ENCODE measurements at regions not wholly inside any gene's neighbourhood (a gene's known extent, or its start where the extent isn't known, plus 50 kb on each side); places are given as distances from the start of the nearest gene placed in this dataset.

- no peak for DNase-seq
- intact Hi-C loops (cut with DNase I), result no loop called here
- H3K36me3 ChIP-seq, result no peaks in the 10 kb centered on the region
- WGBS (ENCODE audit: insufficient coverage, low coverage, low lambda C conversion rate, missing lambda C conversion rate), result 48% methylated on average over 4 of the region's 4 CpGs
- H3K27ac ChIP-seq, result no peak overlapping the region
- TF ChIP-seq POLR2A (IDR thresholded peaks at IDR 0.05) (no peak), CTCF (IDR thresholded peaks at IDR 0.05) (no peak)
- H3K9me3 ChIP-seq, result no peaks in the 10 kb centered on the region
- H3K4me1 ChIP-seq, result no peaks in the 10 kb centered on the region
- no peak overlapping the region for H3K4me3 ChIP-seq
- no peak for ATAC-seq
- H3K27me3 ChIP-seq, result no peaks in the 10 kb centered on the region
These were observed 1428.7 kb downstream of the PCDH18 start for GRCh38 chr4:136103616-136104015.

GRCh38 chr4:136097676-136098075 is 1434.6 kb downstream of the PCDH18 start:
- H3K27me3 ChIP-seq, result no peaks in the 10 kb centered on the region
- intact Hi-C loops (cut with DNase I), result no loop called here
- H3K27ac ChIP-seq, result no peak overlapping the region
- no peaks in the 10 kb centered on the region for H3K9me3 ChIP-seq
- 51% methylated on average over 4 of the region's 4 CpGs for WGBS (ENCODE audit: insufficient coverage, low coverage, low lambda C conversion rate, missing lambda C conversion rate)
- DNase-seq (no peak), ATAC-seq (no peak)
- no peaks in the 10 kb centered on the region for H3K36me3 ChIP-seq
- TF ChIP-seq CTCF (IDR thresholded peaks at IDR 0.05) (no peak), POLR2A (IDR thresholded peaks at IDR 0.05) (no peak)
- no peaks in the 10 kb centered on the region for H3K4me1 ChIP-seq
- no peak overlapping the region for H3K4me3 ChIP-seq

- WGBS (ENCODE audit: insufficient coverage, low coverage, low lambda C conversion rate, missing lambda C conversion rate), result 72% methylated on average over 4 of the region's 4 CpGs
These were observed 1444.0 kb downstream of the PCDH18 start for GRCh38 chr4:136088211-136088867.

GRCh38 chr4:136078976-136079375 is 1453.3 kb downstream of the PCDH18 start:
- ATAC-seq, result no peak
- 0% methylated on average over 1 of the region's 1 CpG for WGBS (ENCODE audit: insufficient coverage, low coverage, low lambda C conversion rate, missing lambda C conversion rate)
- intact Hi-C loops (cut with DNase I), result no loop called here
- Histone ChIP-seq H3K4me1 (no peaks in the 10 kb centered on the region), H3K27me3 (no peaks in the 10 kb centered on the region), H3K9me3 (no peaks in the 10 kb centered on the region), H3K27ac (no peak overlapping the region), H3K4me3 (no peak overlapping the region), H3K36me3 (no peaks in the 10 kb centered on the region)
- no peak for DNase-seq
- no peak for TF ChIP-seq POLR2A (IDR thresholded peaks at IDR 0.05)
- TF ChIP-seq CTCF (IDR thresholded peaks at IDR 0.05), result no peak

More at GRCh38 chr4:136088211-136088867, 1444.0 kb downstream of the PCDH18 start:
- no peak overlapping the region for H3K4me3 ChIP-seq
- no peak overlapping the region for H3K27ac ChIP-seq
- ATAC-seq (no peak), DNase-seq (no peak)
- no peaks in the 10 kb centered on the region for H3K27me3 ChIP-seq
- intact Hi-C loops (cut with DNase I), result no loop called here
- no peaks in the 10 kb centered on the region for H3K9me3 ChIP-seq
- no peaks in the 10 kb centered on the region for H3K4me1 ChIP-seq
- no peaks in the 10 kb centered on the region for H3K36me3 ChIP-seq
- no peak for TF ChIP-seq POLR2A (IDR thresholded peaks at IDR 0.05)
- TF ChIP-seq CTCF (IDR thresholded peaks at IDR 0.05), result no peak
